Mesothelial cell of epicardium (in vitro differentiated cells): ENCODE measurements at regions not wholly inside any gene's neighbourhood (a gene's known extent, or its start where the extent isn't known, plus 50 kb on each side); places are given as distances from the start of the nearest gene placed in this dataset.
"Not testable (repeated sequence)": the region's sequence is repeated elsewhere in the genome, so short reads cannot be mapped to it uniquely, and the experiment has no call there.

Experiments used
- DNase-seq, 2 experiments: peaks; one replicate each; pipeline ENCODE4 v3.0.0; 2021; ENCODE audit warnings: low spot score in 2 of 2; ENCODE audit not compliant: unreplicated experiment in 2 of 2
- H3K27ac Mint-ChIP-seq: 2 replicates; pipeline ENCODE4 v1.8.0; 2021; ENCODE audit warnings: mixed read lengths
- H3K27me3 Mint-ChIP-seq: 2 replicates; pipeline ENCODE4 v1.8.0; 2021; ENCODE audit warnings: low read depth, mixed read lengths
- H3K36me3 Mint-ChIP-seq: 2 replicates; pipeline ENCODE4 v1.8.0; 2021; ENCODE audit warnings: mixed read lengths
- H3K4me1 Mint-ChIP-seq: 2 replicates; pipeline ENCODE4 v1.8.0; 2021; ENCODE audit warnings: mixed read lengths
- H3K4me3 Mint-ChIP-seq: 2 replicates; pipeline ENCODE4 v1.8.0; 2021; ENCODE audit warnings: mild to moderate bottlenecking, moderate library complexity, mixed read lengths
- H3K9me3 Mint-ChIP-seq: 2 replicates; pipeline ENCODE4 v1.8.0; 2021; ENCODE audit warnings: mixed read lengths
- CTCF ChIP-seq: fragments of 200-600 bp; sonication (generic); IDR thresholded peaks from one replicate; pipeline ENCODE4 v1.5.0; 2021; ENCODE audit warnings: antibody characterized with exemption; ENCODE audit not compliant: unreplicated experiment

GRCh38 chr7:106713452-106713851, 52.5 kb upstream of the CCDC71L start:
- peaks cover 17% of the 10 kb centered on the region for H3K9me3 Mint-ChIP-seq
- not testable (repeated sequence) for H3K36me3 Mint-ChIP-seq, H3K27me3 Mint-ChIP-seq, DNase-seq, H3K4me1 Mint-ChIP-seq, H3K4me3 Mint-ChIP-seq, H3K27ac Mint-ChIP-seq

DNA sequence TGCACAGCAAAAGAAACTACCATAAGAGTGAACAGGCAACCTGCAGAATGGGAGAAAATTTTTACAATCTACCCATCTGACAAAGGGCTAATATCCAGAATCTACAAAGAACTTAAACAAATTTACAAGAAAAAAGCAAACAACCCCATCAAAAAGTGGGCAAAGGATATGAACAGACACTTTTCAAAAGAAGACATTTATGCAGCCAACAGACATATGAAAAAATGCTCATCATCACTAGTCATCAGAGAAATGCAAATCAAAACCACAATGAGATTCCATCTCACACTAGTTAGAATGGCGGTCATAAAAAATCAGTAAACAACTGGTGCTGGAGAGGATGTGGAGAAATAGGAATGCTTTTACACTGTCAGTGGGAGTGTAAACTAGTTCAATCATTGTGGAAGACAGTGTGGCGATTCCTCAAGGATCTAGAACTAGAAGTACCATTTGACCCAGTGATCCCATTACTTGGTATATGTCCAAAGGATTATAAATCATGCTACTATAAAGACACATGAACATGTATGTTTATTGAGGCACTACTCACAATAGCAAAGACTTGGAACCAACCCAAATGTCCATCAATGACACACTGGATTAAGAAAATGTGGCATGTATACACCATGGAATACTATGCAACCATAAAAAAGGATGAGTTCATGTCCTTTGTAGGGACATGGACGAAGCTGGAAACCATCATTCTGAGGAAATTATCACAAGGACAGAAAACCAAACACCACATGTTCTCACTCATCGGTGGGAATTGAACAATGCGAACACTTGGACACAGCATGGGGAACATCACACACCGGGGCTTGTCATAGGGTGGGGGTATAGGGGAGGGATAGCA, 53.9 kb upstream of the CCDC71L start:
- not testable (repeated sequence) for H3K27me3 Mint-ChIP-seq, H3K4me3 Mint-ChIP-seq, H3K27ac Mint-ChIP-seq, H3K36me3 Mint-ChIP-seq, DNase-seq, H3K4me1 Mint-ChIP-seq
- H3K9me3 Mint-ChIP-seq: peaks cover 14% of the 10 kb centered on the region

DNA sequence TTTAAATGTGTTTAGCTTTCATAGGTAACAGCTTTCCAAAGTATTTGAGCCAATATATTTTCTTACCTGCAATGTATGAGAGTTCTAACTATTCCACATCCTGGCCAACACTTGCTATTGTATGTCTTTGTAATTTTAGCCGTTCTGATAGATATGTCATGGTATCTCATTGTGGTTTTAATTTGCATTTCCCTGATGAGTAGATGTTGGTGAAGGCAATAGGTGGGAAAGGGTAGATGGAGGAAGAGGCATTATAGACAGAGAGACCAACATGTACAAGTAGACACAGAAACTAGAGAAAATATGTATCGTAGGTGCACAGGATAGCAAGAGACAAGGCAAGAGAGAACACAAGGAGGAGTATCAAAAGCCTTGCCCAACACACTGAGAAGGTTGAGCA, 54.8 kb upstream of the CCDC71L start:
- Mint-ChIP-seq H3K36me3 (no peaks in the 10 kb centered on the region), H3K27ac (no peak overlapping the region), H3K4me3 (no peak overlapping the region), H3K27me3 (peaks cover 10% of the 10 kb centered on the region), H3K4me1 (no peaks in the 10 kb centered on the region), H3K9me3 (peaks cover 10% of the 10 kb centered on the region)
- no peak for DNase-seq
- no peak for TF ChIP-seq CTCF

GRCh38 chr7:106717254-106717954, 56.4 kb upstream of the CCDC71L start:
- Mint-ChIP-seq H3K9me3 (peaks cover 4% of the 10 kb centered on the region), H3K36me3 (no peaks in the 10 kb centered on the region), H3K27me3 (peaks cover 17% of the 10 kb centered on the region), H3K27ac (no peak overlapping the region), H3K4me1 (no peaks in the 10 kb centered on the region), H3K4me3 (no peak overlapping the region)
- TF ChIP-seq CTCF: no peak
- DNase-seq: no peak

- Mint-ChIP-seq H3K4me3 (no peak overlapping the region), H3K9me3 (no peaks in the 10 kb centered on the region), H3K4me1 (no peaks in the 10 kb centered on the region), H3K27me3 (peaks cover 18% of the 10 kb centered on the region), H3K27ac (no peak overlapping the region), H3K36me3 (no peaks in the 10 kb centered on the region)
- no peak for TF ChIP-seq CTCF
- DNase-seq: no peak
Observed at GRCh38 chr7:106717955-106718871, 57.3 kb upstream of the CCDC71L start.

GRCh38 chr7:106720641-106721040, 59.7 kb upstream of the CCDC71L start:
- Mint-ChIP-seq H3K27me3 (peaks cover 27% of the 10 kb centered on the region), H3K36me3 (no peaks in the 10 kb centered on the region), H3K4me3 (no peak overlapping the region), H3K4me1 (no peaks in the 10 kb centered on the region), H3K9me3 (no peaks in the 10 kb centered on the region), H3K27ac (no peak overlapping the region)
- no peak for DNase-seq
- no peak for TF ChIP-seq CTCF
